DOHH2 (cell line): ENCODE measurements at regions not wholly inside any gene's neighbourhood (a gene's known extent, or its start where the extent isn't known, plus 50 kb on each side); places are given as distances from the start of the nearest gene placed in this dataset.

Source experiments
- EZH2phosphoT487 ChIP-seq: fragments of 200-600 bp; sonication (generic); IDR thresholded peaks from 2 replicates; pipeline ENCODE4 v1.6.1; 2017; ENCODE audit warnings: borderline replicate concordance, mild to moderate bottlenecking, antibody characterized with exemption, low read length, moderate library complexity, mixed read lengths
- TF ChIP-seq, protein P1 (sequence below): fragments of 200-600 bp; sonication (generic); IDR thresholded peaks from one replicate; pipeline ENCODE4 v1.5.1; 2014; ENCODE audit warnings: antibody characterized with exemption, mild to moderate bottlenecking, low read depth, low read length; ENCODE audit not compliant: poor library complexity, severe bottlenecking

DNA sequence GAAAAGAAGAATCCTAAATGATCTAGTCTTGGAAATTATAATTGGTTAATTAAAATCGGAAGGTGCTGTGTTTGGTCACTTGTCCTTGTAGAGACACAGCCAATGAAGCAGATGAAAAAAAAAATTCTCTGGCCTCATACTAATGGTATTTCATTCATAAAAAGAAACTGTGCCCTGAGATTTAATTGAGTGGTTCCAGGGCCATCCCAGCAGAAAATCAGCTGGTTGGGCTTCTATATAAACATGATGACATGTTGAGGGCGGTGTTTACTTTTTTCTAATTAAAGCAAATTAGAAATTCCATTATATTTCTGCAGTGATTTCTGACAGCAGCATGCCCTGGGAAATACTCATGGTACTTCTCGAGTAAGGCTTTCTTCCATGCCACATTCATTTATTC is 191.9 kb upstream of the KCNJ16 start:
- TF ChIP-seq, protein P1, sequence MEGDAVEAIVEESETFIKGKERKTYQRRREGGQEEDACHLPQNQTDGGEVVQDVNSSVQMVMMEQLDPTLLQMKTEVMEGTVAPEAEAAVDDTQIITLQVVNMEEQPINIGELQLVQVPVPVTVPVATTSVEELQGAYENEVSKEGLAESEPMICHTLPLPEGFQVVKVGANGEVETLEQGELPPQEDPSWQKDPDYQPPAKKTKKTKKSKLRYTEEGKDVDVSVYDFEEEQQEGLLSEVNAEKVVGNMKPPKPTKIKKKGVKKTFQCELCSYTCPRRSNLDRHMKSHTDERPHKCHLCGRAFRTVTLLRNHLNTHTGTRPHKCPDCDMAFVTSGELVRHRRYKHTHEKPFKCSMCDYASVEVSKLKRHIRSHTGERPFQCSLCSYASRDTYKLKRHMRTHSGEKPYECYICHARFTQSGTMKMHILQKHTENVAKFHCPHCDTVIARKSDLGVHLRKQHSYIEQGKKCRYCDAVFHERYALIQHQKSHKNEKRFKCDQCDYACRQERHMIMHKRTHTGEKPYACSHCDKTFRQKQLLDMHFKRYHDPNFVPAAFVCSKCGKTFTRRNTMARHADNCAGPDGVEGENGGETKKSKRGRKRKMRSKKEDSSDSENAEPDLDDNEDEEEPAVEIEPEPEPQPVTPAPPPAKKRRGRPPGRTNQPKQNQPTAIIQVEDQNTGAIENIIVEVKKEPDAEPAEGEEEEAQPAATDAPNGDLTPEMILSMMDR, result no peak
- no peak for TF ChIP-seq EZH2phosphoT487
